ENCODE measurements at regions not wholly inside any gene's neighbourhood (a gene's known extent, or its start where the extent isn't known, plus 50 kb on each side); places are given as distances from the start of the nearest gene placed in this dataset.

- WGBS (ENCODE audit: insufficient coverage, insufficient read length) = no CpG with 5 or more reads among the region's 7 CpGs
- no peak for DNase-seq (ENCODE audit: low read depth, low spot score)
- Histone ChIP-seq H3K36me3 (ENCODE audit: control insufficient read depth, insufficient read depth, low read length) (no peaks in the 10 kb centered on the region), H3K27ac (ENCODE audit: low read length) (no peak overlapping the region), H3K9me3 (ENCODE audit: control insufficient read depth, insufficient read depth, low read length) (no peaks in the 10 kb centered on the region), H3K4me1 (ENCODE audit: control insufficient read depth, insufficient read depth, low read length) (no peaks in the 10 kb centered on the region), H3K27me3 (ENCODE audit: control insufficient read depth, insufficient read depth, low read length) (no peaks in the 10 kb centered on the region), H3K4me3 (ENCODE audit: low read length) (no peak overlapping the region)
Measured at GRCh38 chr2:194927489-194927888, 729.5 kb upstream of the SLC39A10 start.

GRCh38 chr2:194926873-194927272 is 730.2 kb upstream of the SLC39A10 start:
- Histone ChIP-seq H3K4me1 (ENCODE audit: control insufficient read depth, insufficient read depth, low read length) (no peaks in the 10 kb centered on the region), H3K36me3 (ENCODE audit: control insufficient read depth, insufficient read depth, low read length) (no peaks in the 10 kb centered on the region), H3K4me3 (ENCODE audit: low read length) (no peak overlapping the region), H3K9me3 (ENCODE audit: control insufficient read depth, insufficient read depth, low read length) (no peaks in the 10 kb centered on the region), H3K27me3 (ENCODE audit: control insufficient read depth, insufficient read depth, low read length) (no peaks in the 10 kb centered on the region), H3K27ac (ENCODE audit: low read length) (no peak overlapping the region)
- WGBS (ENCODE audit: insufficient coverage, insufficient read length) = no CpG with 5 or more reads among the region's 1 CpG
- DNase-seq (ENCODE audit: low read depth, low spot score) = no peak

- no CpG with 5 or more reads among the region's 4 CpGs for WGBS (ENCODE audit: insufficient coverage, insufficient read length)
Measured at GRCh38 chr2:194925742-194926141, 731.3 kb upstream of the SLC39A10 start.

GRCh38 chr2:194917519-194917918 is 739.5 kb upstream of the SLC39A10 start:
- no peak overlapping the region for H3K27ac ChIP-seq (ENCODE audit: low read length)

More at GRCh38 chr2:194925742-194926141, 731.3 kb upstream of the SLC39A10 start:
- DNase-seq (ENCODE audit: low read depth, low spot score) = no peak
- no peaks in the 10 kb centered on the region for H3K27me3 ChIP-seq (ENCODE audit: control insufficient read depth, insufficient read depth, low read length)
- H3K27ac ChIP-seq (ENCODE audit: low read length) = no peak overlapping the region
- H3K4me1 ChIP-seq (ENCODE audit: control insufficient read depth, insufficient read depth, low read length) = no peaks in the 10 kb centered on the region
- H3K9me3 ChIP-seq (ENCODE audit: control insufficient read depth, insufficient read depth, low read length) = no peaks in the 10 kb centered on the region
- no peak overlapping the region for H3K4me3 ChIP-seq (ENCODE audit: low read length)
- H3K36me3 ChIP-seq (ENCODE audit: control insufficient read depth, insufficient read depth, low read length) = no peaks in the 10 kb centered on the region

GRCh38 chr2:194915485-194915884 is 741.5 kb upstream of the SLC39A10 start:
- Histone ChIP-seq H3K27ac (ENCODE audit: low read length) (no peak overlapping the region), H3K4me3 (ENCODE audit: low read length) (no peak overlapping the region), H3K9me3 (ENCODE audit: control insufficient read depth, insufficient read depth, low read length) (no peaks in the 10 kb centered on the region), H3K4me1 (ENCODE audit: control insufficient read depth, insufficient read depth, low read length) (no peaks in the 10 kb centered on the region), H3K27me3 (ENCODE audit: control insufficient read depth, insufficient read depth, low read length) (no peaks in the 10 kb centered on the region), H3K36me3 (ENCODE audit: control insufficient read depth, insufficient read depth, low read length) (no peaks in the 10 kb centered on the region)
- DNase-seq (ENCODE audit: low read depth, low spot score) = no peak
- no CpG with 5 or more reads among the region's 1 CpG for WGBS (ENCODE audit: insufficient coverage, insufficient read length)

More at GRCh38 chr2:194917519-194917918, 739.5 kb upstream of the SLC39A10 start:
- Histone ChIP-seq H3K9me3 (ENCODE audit: control insufficient read depth, insufficient read depth, low read length) (no peaks in the 10 kb centered on the region), H3K36me3 (ENCODE audit: control insufficient read depth, insufficient read depth, low read length) (no peaks in the 10 kb centered on the region), H3K4me3 (ENCODE audit: low read length) (no peak overlapping the region), H3K27me3 (ENCODE audit: control insufficient read depth, insufficient read depth, low read length) (no peaks in the 10 kb centered on the region), H3K4me1 (ENCODE audit: control insufficient read depth, insufficient read depth, low read length) (no peaks in the 10 kb centered on the region)
- no peak for DNase-seq (ENCODE audit: low read depth, low spot score)

- no peak for DNase-seq (ENCODE audit: low read depth, low spot score)
- no peaks in the 10 kb centered on the region for H3K9me3 ChIP-seq (ENCODE audit: control insufficient read depth, insufficient read depth, low read length)
- WGBS (ENCODE audit: insufficient coverage, insufficient read length) = no CpG with 5 or more reads among the region's 4 CpGs
- H3K4me1 ChIP-seq (ENCODE audit: control insufficient read depth, insufficient read depth, low read length) = no peaks in the 10 kb centered on the region
- H3K4me3 ChIP-seq (ENCODE audit: low read length) = no peak overlapping the region
- no peaks in the 10 kb centered on the region for H3K36me3 ChIP-seq (ENCODE audit: control insufficient read depth, insufficient read depth, low read length)
- H3K27me3 ChIP-seq (ENCODE audit: control insufficient read depth, insufficient read depth, low read length) = no peaks in the 10 kb centered on the region
- H3K27ac ChIP-seq (ENCODE audit: low read length) = no peak overlapping the region
Measured at GRCh38 chr2:194907569-194907968, 749.5 kb upstream of the SLC39A10 start.

- DNase-seq (ENCODE audit: low read depth, low spot score) = no peak
- WGBS (ENCODE audit: insufficient coverage, insufficient read length) = no CpG with 5 or more reads among the region's 2 CpGs
- Histone ChIP-seq H3K36me3 (ENCODE audit: control insufficient read depth, insufficient read depth, low read length) (no peaks in the 10 kb centered on the region), H3K4me3 (ENCODE audit: low read length) (no peak overlapping the region), H3K27ac (ENCODE audit: low read length) (no peak overlapping the region), H3K9me3 (ENCODE audit: control insufficient read depth, insufficient read depth, low read length) (no peaks in the 10 kb centered on the region), H3K27me3 (ENCODE audit: control insufficient read depth, insufficient read depth, low read length) (no peaks in the 10 kb centered on the region), H3K4me1 (ENCODE audit: control insufficient read depth, insufficient read depth, low read length) (no peaks in the 10 kb centered on the region)
Measured at GRCh38 chr2:194896871-194897270, 760.2 kb upstream of the SLC39A10 start.

GRCh38 chr2:194883711-194884110 is 773.3 kb upstream of the SLC39A10 start:
- H3K4me3 ChIP-seq (ENCODE audit: low read length) = no peak overlapping the region
- H3K9me3 ChIP-seq (ENCODE audit: control insufficient read depth, insufficient read depth, low read length) = no peaks in the 10 kb centered on the region
- no peaks in the 10 kb centered on the region for H3K4me1 ChIP-seq (ENCODE audit: control insufficient read depth, insufficient read depth, low read length)
- no peak overlapping the region for H3K27ac ChIP-seq (ENCODE audit: low read length)
- H3K36me3 ChIP-seq (ENCODE audit: control insufficient read depth, insufficient read depth, low read length) = no peaks in the 10 kb centered on the region
- DNase-seq (ENCODE audit: low read depth, low spot score) = no peak
- H3K27me3 ChIP-seq (ENCODE audit: control insufficient read depth, insufficient read depth, low read length) = no peaks in the 10 kb centered on the region
- no CpG with 5 or more reads among the region's 2 CpGs for WGBS (ENCODE audit: insufficient coverage, insufficient read length)

GRCh38 chr2:194870974-194871535 is 786.0 kb upstream of the SLC39A10 start:
- no peaks in the 10 kb centered on the region for H3K9me3 ChIP-seq (ENCODE audit: control insufficient read depth, insufficient read depth, low read length)
- H3K4me3 ChIP-seq (ENCODE audit: low read length) = no peak overlapping the region
- WGBS (ENCODE audit: insufficient coverage, insufficient read length) = no CpG with 5 or more reads among the region's 1 CpG
- H3K36me3 ChIP-seq (ENCODE audit: control insufficient read depth, insufficient read depth, low read length) = no peaks in the 10 kb centered on the region
- H3K27ac ChIP-seq (ENCODE audit: low read length) = no peak overlapping the region
- H3K4me1 ChIP-seq (ENCODE audit: control insufficient read depth, insufficient read depth, low read length) = no peaks in the 10 kb centered on the region
- H3K27me3 ChIP-seq (ENCODE audit: control insufficient read depth, insufficient read depth, low read length) = no peaks in the 10 kb centered on the region
- DNase-seq (ENCODE audit: low read depth, low spot score) = no peak

GRCh38 chr2:194867328-194867727 is 789.7 kb upstream of the SLC39A10 start:
- H3K4me3 ChIP-seq (ENCODE audit: low read length) = no peak overlapping the region
- DNase-seq (ENCODE audit: low read depth, low spot score) = no peak
- H3K27me3 ChIP-seq (ENCODE audit: control insufficient read depth, insufficient read depth, low read length) = no peaks in the 10 kb centered on the region
- WGBS (ENCODE audit: insufficient coverage, insufficient read length) = no CpG with 5 or more reads among the region's 1 CpG
- no peaks in the 10 kb centered on the region for H3K36me3 ChIP-seq (ENCODE audit: control insufficient read depth, insufficient read depth, low read length)
- no peak overlapping the region for H3K27ac ChIP-seq (ENCODE audit: low read length)
- H3K4me1 ChIP-seq (ENCODE audit: control insufficient read depth, insufficient read depth, low read length) = no peaks in the 10 kb centered on the region
- no peaks in the 10 kb centered on the region for H3K9me3 ChIP-seq (ENCODE audit: control insufficient read depth, insufficient read depth, low read length)

- Histone ChIP-seq H3K9me3 (ENCODE audit: control insufficient read depth, insufficient read depth, low read length) (no peaks in the 10 kb centered on the region), H3K4me1 (ENCODE audit: control insufficient read depth, insufficient read depth, low read length) (no peaks in the 10 kb centered on the region), H3K36me3 (ENCODE audit: control insufficient read depth, insufficient read depth, low read length) (no peaks in the 10 kb centered on the region), H3K27ac (ENCODE audit: low read length) (no peak overlapping the region), H3K4me3 (ENCODE audit: low read length) (no peak overlapping the region), H3K27me3 (ENCODE audit: control insufficient read depth, insufficient read depth, low read length) (no peaks in the 10 kb centered on the region)
- DNase-seq (ENCODE audit: low read depth, low spot score) = no peak
- WGBS (ENCODE audit: insufficient coverage, insufficient read length) = no CpG with 5 or more reads among the region's 5 CpGs
Measured at GRCh38 chr2:194854941-194855340, 802.1 kb upstream of the SLC39A10 start.

Measured in iPS DF 6.9 (cell line).